ENCODE measurements at regions not wholly inside any gene's neighbourhood (a gene's known extent, or its start where the extent isn't known, plus 50 kb on each side); places are given as distances from the start of the nearest gene placed in this dataset.

DNA sequence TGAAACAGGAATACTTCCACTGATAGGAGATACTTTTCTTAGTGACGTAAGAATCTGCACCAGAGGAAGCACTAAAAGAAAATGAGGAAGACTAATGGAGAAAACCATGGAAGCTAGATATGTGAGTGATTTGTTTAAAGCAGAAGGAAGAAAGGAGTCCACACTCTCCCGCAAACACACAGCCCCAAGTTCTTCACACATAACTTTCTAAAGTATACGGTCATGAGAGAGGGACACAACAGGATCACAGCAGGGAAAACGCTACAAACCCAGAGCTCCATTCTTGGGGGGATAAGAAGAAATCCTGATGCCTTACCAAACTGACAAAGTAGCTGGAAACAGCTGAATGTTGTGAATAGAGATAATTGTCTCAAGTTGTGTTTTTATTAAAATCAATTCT, 222.2 kb upstream of the TMEM161B start:
- TF ChIP-seq EZH2 (IDR thresholded peaks at IDR 0.05; ENCODE audit: insufficient read depth, low read length), result no peak
- TF ChIP-seq, protein P1, sequence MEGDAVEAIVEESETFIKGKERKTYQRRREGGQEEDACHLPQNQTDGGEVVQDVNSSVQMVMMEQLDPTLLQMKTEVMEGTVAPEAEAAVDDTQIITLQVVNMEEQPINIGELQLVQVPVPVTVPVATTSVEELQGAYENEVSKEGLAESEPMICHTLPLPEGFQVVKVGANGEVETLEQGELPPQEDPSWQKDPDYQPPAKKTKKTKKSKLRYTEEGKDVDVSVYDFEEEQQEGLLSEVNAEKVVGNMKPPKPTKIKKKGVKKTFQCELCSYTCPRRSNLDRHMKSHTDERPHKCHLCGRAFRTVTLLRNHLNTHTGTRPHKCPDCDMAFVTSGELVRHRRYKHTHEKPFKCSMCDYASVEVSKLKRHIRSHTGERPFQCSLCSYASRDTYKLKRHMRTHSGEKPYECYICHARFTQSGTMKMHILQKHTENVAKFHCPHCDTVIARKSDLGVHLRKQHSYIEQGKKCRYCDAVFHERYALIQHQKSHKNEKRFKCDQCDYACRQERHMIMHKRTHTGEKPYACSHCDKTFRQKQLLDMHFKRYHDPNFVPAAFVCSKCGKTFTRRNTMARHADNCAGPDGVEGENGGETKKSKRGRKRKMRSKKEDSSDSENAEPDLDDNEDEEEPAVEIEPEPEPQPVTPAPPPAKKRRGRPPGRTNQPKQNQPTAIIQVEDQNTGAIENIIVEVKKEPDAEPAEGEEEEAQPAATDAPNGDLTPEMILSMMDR (IDR thresholded peaks at IDR 0.05; ENCODE audit: insufficient read depth, low read depth, low read length), result no peak
